CD14-positive monocyte (primary cell): ENCODE measurements at regions not wholly inside any gene's neighbourhood (a gene's known extent, or its start where the extent isn't known, plus 50 kb on each side); places are given as distances from the start of the nearest gene placed in this dataset.

Source experiments
- DNase-seq, 3 donors: peaks; one replicate each; pipeline ENCODE4 v3.0.0-alpha.2; 2011 to 2022
- H2AFZ ChIP-seq: 2 replicates; pipeline ENCODE4 v1.6.0; 2012; ENCODE audit warnings: mild to moderate bottlenecking, low read depth, low read length, inconsistent platforms; ENCODE audit not compliant: insufficient read depth, poor library complexity, severe bottlenecking
- H3K27ac ChIP-seq, 2 donors: 1 replicate in 1 of 2; 2 replicates in 1 of 2; pipeline ENCODE4 v1.5.1; 2012 to 2013; ENCODE audit warnings: low read length in 2 of 2, control low read depth in 1 of 2, inconsistent platforms in 1 of 2, low read depth in 1 of 2, mild to moderate bottlenecking in 1 of 2
- H3K27me3 ChIP-seq, 2 donors: one replicate each; pipeline versions ENCODE4 v1.6.0 to v1.6.1; 2011 to 2013; ENCODE audit warnings: low read length in 2 of 2; ENCODE audit not compliant: control insufficient read depth in 2 of 2, insufficient read depth in 2 of 2
- H3K36me3 ChIP-seq, 2 donors: replicated peaks in 1 of 2; 1 replicate in 1 of 2; 2 replicates in 1 of 2; pipeline versions ENCODE4 v1.5.1 to v1.6.1; 2012 to 2013; ENCODE audit warnings: low read length in 2 of 2, control low read depth in 1 of 2, inconsistent platforms in 1 of 2, mild to moderate bottlenecking in 1 of 2; ENCODE audit not compliant: insufficient read depth in 2 of 2, control insufficient read depth in 1 of 2
- H3K4me1 ChIP-seq, 2 donors: 1 replicate in 1 of 2; 2 replicates in 1 of 2; pipeline versions ENCODE4 v1.5.1 to v1.6.1; 2012 to 2013; ENCODE audit warnings: low read length in 2 of 2, control low read depth in 1 of 2, inconsistent platforms in 1 of 2, mild to moderate bottlenecking in 1 of 2, moderate library complexity in 1 of 2; ENCODE audit not compliant: insufficient read depth in 2 of 2, control insufficient read depth in 1 of 2
- H3K4me2 ChIP-seq: replicated peaks from 2 replicates; pipeline ENCODE3; 2012; ENCODE audit warnings: low read length, moderate library complexity, mild to moderate bottlenecking; ENCODE audit not compliant: poor library complexity, severe bottlenecking; ENCODE audit errors: extremely low read depth
- H3K4me3 ChIP-seq, 3 experiments: fragments of 200-600 bp in 1 of 3; sonication (generic) in 1 of 3; replicated peaks in 1 of 3; 1 replicate in 2 of 3; 2 replicates in 1 of 3; pipeline ENCODE4 v1.5.1; 2011 to 2013; ENCODE audit warnings: low read length in 3 of 3, mild to moderate bottlenecking in 3 of 3, control low read depth in 2 of 3, low read depth in 2 of 3, inconsistent platforms in 1 of 3, moderate library complexity in 1 of 3
- H3K79me2 ChIP-seq: 2 replicates; pipeline ENCODE4 v1.6.0; 2012; ENCODE audit warnings: mild to moderate bottlenecking, control low read depth, inconsistent platforms, low read length, moderate library complexity; ENCODE audit not compliant: insufficient read depth
- H3K9ac ChIP-seq: 2 replicates; pipeline ENCODE4 v1.6.0; 2017; ENCODE audit warnings: low read length, mild to moderate bottlenecking; ENCODE audit not compliant: insufficient read depth, poor library complexity, severe bottlenecking
- H3K9me3 ChIP-seq, 2 donors: replicated peaks in 1 of 2; 1 replicate in 1 of 2; 2 replicates in 1 of 2; pipeline versions ENCODE4 v1.5.1 to v1.6.1; 2012 to 2013; ENCODE audit warnings: low read length in 2 of 2, control low read depth in 1 of 2; ENCODE audit not compliant: control insufficient read depth in 1 of 2, insufficient read depth in 1 of 2
- H4K20me1 ChIP-seq: 2 replicates; pipeline ENCODE4 v1.6.0; 2012; ENCODE audit warnings: mild to moderate bottlenecking, low read length, control low read depth, moderate library complexity; ENCODE audit not compliant: insufficient read depth
- H3K27ac Mint-ChIP-seq, 7 donors: one replicate each; pipeline ENCODE4 v1.8.0; 2020; ENCODE audit warnings: mild to moderate bottlenecking in 7 of 7, mixed read lengths in 7 of 7, moderate library complexity in 6 of 7, inconsistent platforms in 2 of 7
- H3K27me3 Mint-ChIP-seq, 3 donors: one replicate each; pipeline ENCODE4 v1.8.0; 2021 to 2022; ENCODE audit warnings: low read depth in 3 of 3, mild to moderate bottlenecking in 3 of 3, mixed read lengths in 3 of 3, moderate library complexity in 3 of 3, inconsistent platforms in 1 of 3
- H3K36me3 Mint-ChIP-seq, 2 donors: one replicate each; pipeline ENCODE4 v1.8.0; 2020; ENCODE audit warnings: mixed read lengths in 2 of 2, inconsistent platforms in 1 of 2, mild to moderate bottlenecking in 1 of 2
- H3K4me1 Mint-ChIP-seq: one replicate; pipeline ENCODE4 v1.8.0; 2020; ENCODE audit warnings: mild to moderate bottlenecking, mixed read lengths
- H3K4me3 Mint-ChIP-seq, 2 donors: one replicate each; pipeline ENCODE4 v1.8.0; 2020; ENCODE audit warnings: mild to moderate bottlenecking in 2 of 2, mixed read lengths in 2 of 2, moderate library complexity in 1 of 2
- H3K9me3 Mint-ChIP-seq, 7 donors: one replicate each; pipeline ENCODE4 v1.8.0; 2020 to 2022; ENCODE audit warnings: mixed read lengths in 7 of 7, mild to moderate bottlenecking in 6 of 7, moderate library complexity in 6 of 7, inconsistent platforms in 2 of 7
- CTCF ChIP-seq: fragments of 200-600 bp; IDR thresholded peaks from one replicate; pipeline ENCODE4 v1.8.0; 2022; ENCODE audit warnings: antibody characterized with exemption, mild to moderate bottlenecking
- WGBS: methylation state at CpG from one replicate; pipeline ENCODE4 v1.1.5; 2013; ENCODE audit warnings: missing lambda C conversion rate; ENCODE audit not compliant: insufficient coverage; 5-methylcytosine and 5-hydroxymethylcytosine counted together
- intact Hi-C, 2 donors: fragments of 100-400 bp; cut with micrococcal nuclease; formaldehyde crosslinking; loops; one replicate each; pipeline versions ENCODE4 v1.15.0 to v1.15.1; 2023

GRCh38 chr9:26579056-26579455 lies 313.5 kb downstream of the CAAP1 start:
- no peak for DNase-seq
- Histone ChIP-seq H3K79me2 (no peaks in the 10 kb centered on the region), H3K9ac (no peak overlapping the region), H3K36me3 (no peaks in the 10 kb centered on the region), H3K4me2 (no peak overlapping the region), H4K20me1 (no peaks in the 10 kb centered on the region), H3K4me3 (no peak overlapping the region), H3K27ac (no peak overlapping the region), H3K9me3 (no peaks in the 10 kb centered on the region), H2AFZ (no peak overlapping the region), H3K4me1 (no peaks in the 10 kb centered on the region), H3K27me3 (no peaks in the 10 kb centered on the region)
- Mint-ChIP-seq H3K27me3 (no peaks in the 10 kb centered on the region), H3K27ac (no peak overlapping the region), H3K9me3 (no peaks in the 10 kb centered on the region), H3K36me3 (no peaks in the 10 kb centered on the region), H3K4me3 (no peak overlapping the region), H3K4me1 (no peaks in the 10 kb centered on the region)
- intact Hi-C loops, result no loop called here
- TF ChIP-seq CTCF, result no peak
- WGBS, result no CpG with 5 or more reads among the region's 2 CpGs

GRCh38 chr9:26574898-26575440 lies 317.6 kb downstream of the CAAP1 start:
- no peak overlapping the region for H3K27ac ChIP-seq
- H3K27me3 Mint-ChIP-seq, result no peaks in the 10 kb centered on the region
- no peak for TF ChIP-seq CTCF
- no peaks in the 10 kb centered on the region for H3K9me3 Mint-ChIP-seq
- no peak overlapping the region for H3K4me3 ChIP-seq
- no peaks in the 10 kb centered on the region for H3K4me1 Mint-ChIP-seq
- H3K9ac ChIP-seq, result no peak overlapping the region
- H3K36me3 Mint-ChIP-seq, result no peaks in the 10 kb centered on the region
- no peak overlapping the region for H3K4me2 ChIP-seq
- H3K4me1 ChIP-seq, result no peaks in the 10 kb centered on the region
- H2AFZ ChIP-seq, result no peak overlapping the region
- no peaks in the 10 kb centered on the region for H3K9me3 ChIP-seq
- no peaks in the 10 kb centered on the region for H3K36me3 ChIP-seq
- no peak overlapping the region for H3K27ac Mint-ChIP-seq
- no peaks in the 10 kb centered on the region for H3K27me3 ChIP-seq
- no peaks in the 10 kb centered on the region for H3K79me2 ChIP-seq
- no CpG with 5 or more reads among the region's 2 CpGs for WGBS
- no peak for DNase-seq
- intact Hi-C loops, result no loop called here
- no peaks in the 10 kb centered on the region for H4K20me1 ChIP-seq
- H3K4me3 Mint-ChIP-seq, result no peak overlapping the region
